Suprapubic skin (tissue), 3 donors: ENCODE measurements at regions not wholly inside any gene's neighbourhood (a gene's known extent, or its start where the extent isn't known, plus 50 kb on each side); places are given as distances from the start of the nearest gene placed in this dataset.

Source experiments
- EP300 ChIP-seq: sonication (generic); formaldehyde crosslinking; IDR thresholded peaks from one replicate; pipeline ENCODE4 v1.6.1; 2017; ENCODE audit warnings: antibody characterized with exemption
- POLR2A ChIP-seq, 2 donors: fragments of 450-650 bp; IDR thresholded peaks; one replicate each; pipeline ENCODE4 v1.6.1; 2017; ENCODE audit warnings: antibody characterized with exemption in 2 of 2, mild to moderate bottlenecking in 2 of 2, moderate library complexity in 2 of 2
- TF ChIP-seq, protein P1 (sequence below), 2 donors: fragments of 200-600 bp in 1 of 2; fragments of 450-650 bp in 1 of 2; sonication (generic) in 1 of 2; IDR thresholded peaks; one replicate each; pipeline ENCODE4 v1.5.1; 2016 to 2019; ENCODE audit warnings: antibody characterized with exemption in 2 of 2, mild to moderate bottlenecking in 1 of 2, moderate library complexity in 1 of 2

DNA sequence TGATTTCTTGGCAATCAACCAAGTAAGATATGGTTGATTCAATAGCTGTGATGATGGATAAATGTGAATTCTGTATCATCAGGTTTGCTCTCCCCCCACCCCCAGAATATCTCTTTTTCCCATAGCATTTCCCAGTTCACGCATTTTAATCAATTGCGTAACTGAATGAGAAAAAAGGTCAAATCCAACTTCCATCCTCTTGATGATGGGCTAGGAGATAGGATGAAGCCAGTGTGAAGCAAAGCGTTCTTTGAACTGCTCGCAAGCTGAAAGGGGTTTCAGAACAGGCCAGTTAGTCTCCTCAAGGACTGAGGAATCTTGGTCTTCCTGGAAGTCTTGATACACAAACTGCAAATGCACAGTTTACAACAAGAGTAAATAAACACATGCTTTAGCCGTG, 94.5 kb upstream of the ARMC3 start:
- TF ChIP-seq, protein P1, sequence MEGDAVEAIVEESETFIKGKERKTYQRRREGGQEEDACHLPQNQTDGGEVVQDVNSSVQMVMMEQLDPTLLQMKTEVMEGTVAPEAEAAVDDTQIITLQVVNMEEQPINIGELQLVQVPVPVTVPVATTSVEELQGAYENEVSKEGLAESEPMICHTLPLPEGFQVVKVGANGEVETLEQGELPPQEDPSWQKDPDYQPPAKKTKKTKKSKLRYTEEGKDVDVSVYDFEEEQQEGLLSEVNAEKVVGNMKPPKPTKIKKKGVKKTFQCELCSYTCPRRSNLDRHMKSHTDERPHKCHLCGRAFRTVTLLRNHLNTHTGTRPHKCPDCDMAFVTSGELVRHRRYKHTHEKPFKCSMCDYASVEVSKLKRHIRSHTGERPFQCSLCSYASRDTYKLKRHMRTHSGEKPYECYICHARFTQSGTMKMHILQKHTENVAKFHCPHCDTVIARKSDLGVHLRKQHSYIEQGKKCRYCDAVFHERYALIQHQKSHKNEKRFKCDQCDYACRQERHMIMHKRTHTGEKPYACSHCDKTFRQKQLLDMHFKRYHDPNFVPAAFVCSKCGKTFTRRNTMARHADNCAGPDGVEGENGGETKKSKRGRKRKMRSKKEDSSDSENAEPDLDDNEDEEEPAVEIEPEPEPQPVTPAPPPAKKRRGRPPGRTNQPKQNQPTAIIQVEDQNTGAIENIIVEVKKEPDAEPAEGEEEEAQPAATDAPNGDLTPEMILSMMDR (IDR thresholded peaks at IDR 0.05) = no peak
- TF ChIP-seq EP300 (no peak), POLR2A (IDR thresholded peaks at IDR 0.05) (no peak)
